Smooth muscle cell (in vitro differentiated cells): ENCODE measurements at regions not wholly inside any gene's neighbourhood (a gene's known extent, or its start where the extent isn't known, plus 50 kb on each side); places are given as distances from the start of the nearest gene placed in this dataset.
"Not testable (repeated sequence)": the region's sequence is repeated elsewhere in the genome, so short reads cannot be mapped to it uniquely, and the experiment has no call there.

Experiments used
- DNase-seq: peaks from one replicate; lab custom pipeline; 2025; ENCODE audit not compliant: unreplicated experiment; lab: John Stamatoyannopoulos, UW
- H2AFZ ChIP-seq: fragments of 200-600 bp; sonication (generic); 2 replicates; pipeline ENCODE4 v1.6.0; 2016; ENCODE audit warnings: antibody characterized with exemption, low read depth, mild to moderate bottlenecking
- H3F3A ChIP-seq: fragments of 200-600 bp; sonication (generic); 2 replicates; pipeline ENCODE4 v1.6.0; 2017; ENCODE audit warnings: antibody characterized with exemption, low read depth
- H3K27ac ChIP-seq: fragments of 200-600 bp; sonication (generic); 2 replicates; pipeline ENCODE4 v1.5.1; 2016; ENCODE audit warnings: low read depth, mild to moderate bottlenecking
- H3K27me3 ChIP-seq: fragments of 200-600 bp; sonication (generic); 2 replicates; pipeline ENCODE4 v1.6.1; 2016; ENCODE audit warnings: low read depth, mild to moderate bottlenecking
- H3K36me3 ChIP-seq: fragments of 200-600 bp; sonication (generic); 2 replicates; pipeline ENCODE4 v1.5.1; 2016; ENCODE audit warnings: low read depth
- H3K4me1 ChIP-seq: fragments of 200-600 bp; sonication (generic); 2 replicates; pipeline ENCODE4 v1.5.1; 2016; ENCODE audit warnings: low read depth
- H3K4me2 ChIP-seq: fragments of 200-600 bp; sonication (generic); 2 replicates; pipeline ENCODE4 v1.6.0; 2016; ENCODE audit warnings: mild to moderate bottlenecking
- H3K4me3 ChIP-seq: fragments of 200-600 bp; sonication (generic); 2 replicates; pipeline ENCODE4 v1.5.1; 2016; ENCODE audit warnings: mild to moderate bottlenecking
- H3K79me2 ChIP-seq: fragments of 200-600 bp; sonication (generic); 2 replicates; pipeline ENCODE4 v1.6.0; 2016; ENCODE audit warnings: low read depth, mild to moderate bottlenecking
- H3K9ac ChIP-seq: fragments of 200-600 bp; sonication (generic); 2 replicates; pipeline ENCODE4 v1.6.0; 2016; ENCODE audit warnings: low read depth
- H3K9me3 ChIP-seq: fragments of 200-600 bp; sonication (generic); replicated peaks from 2 replicates; pipeline ENCODE4 v1.5.1; 2016; ENCODE audit warnings: low read depth
- H4K20me1 ChIP-seq: fragments of 200-600 bp; sonication (generic); 2 replicates; pipeline ENCODE4 v1.6.0; 2016; ENCODE audit warnings: low read depth
- CTCF ChIP-seq: fragments of 200-600 bp; sonication (generic); IDR thresholded peaks from 2 replicates; pipeline ENCODE4 v1.5.1; 2017; ENCODE audit warnings: borderline replicate concordance, mild to moderate bottlenecking, antibody characterized with exemption; ENCODE audit not compliant: insufficient read depth, poor library complexity, severe bottlenecking
- WGBS: methylation state at CpG from one replicate; pipeline ENCODE4 v1.1.7; 2016; ENCODE audit warnings: low lambda C conversion rate; 5-methylcytosine and 5-hydroxymethylcytosine counted together

GRCh38 chr15:98083203-98083910, 122.9 kb downstream of the ARRDC4 start:
- no peaks in the 10 kb centered on the region for H3K36me3 ChIP-seq
- H3K4me2 ChIP-seq = no peak overlapping the region
- DNase-seq = no peak
- H2AFZ ChIP-seq = no peak overlapping the region
- H3K9me3 ChIP-seq = no peaks in the 10 kb centered on the region
- no peaks in the 10 kb centered on the region for H3K79me2 ChIP-seq
- H4K20me1 ChIP-seq = no peaks in the 10 kb centered on the region
- TF ChIP-seq CTCF = no peak
- H3K4me1 ChIP-seq = no peaks in the 10 kb centered on the region
- no peak overlapping the region for H3K9ac ChIP-seq
- no peak overlapping the region for H3K27ac ChIP-seq
- 83% methylated on average over 14 of the region's 14 CpGs for WGBS
- H3K4me3 ChIP-seq = no peak overlapping the region
- no peaks in the 10 kb centered on the region for H3F3A ChIP-seq
- H3K27me3 ChIP-seq = no peaks in the 10 kb centered on the region

- H3K79me2 ChIP-seq = no peaks in the 10 kb centered on the region
- no peak overlapping the region for H3K4me3 ChIP-seq
- TF ChIP-seq CTCF = peak; percentile 62
- DNase-seq = no peak
- H3K9ac ChIP-seq = no peak overlapping the region
- H3K4me1 ChIP-seq = no peaks in the 10 kb centered on the region
- 0% methylated on average over 2 of the region's 2 CpGs for WGBS
- H4K20me1 ChIP-seq = no peaks in the 10 kb centered on the region
- H3K27ac ChIP-seq = no peak overlapping the region
- H2AFZ ChIP-seq = no peak overlapping the region
- H3K36me3 ChIP-seq = no peaks in the 10 kb centered on the region
- no peaks in the 10 kb centered on the region for H3F3A ChIP-seq
- H3K4me2 ChIP-seq = no peak overlapping the region
- H3K27me3 ChIP-seq = no peaks in the 10 kb centered on the region
- no peaks in the 10 kb centered on the region for H3K9me3 ChIP-seq
Observed at GRCh38 chr15:98085003-98085639, 124.6 kb downstream of the ARRDC4 start.

GRCh38 chr15:98088307-98088945, 127.9 kb downstream of the ARRDC4 start:
- H2AFZ ChIP-seq, H3K4me1 ChIP-seq, H3K4me3 ChIP-seq, H3K9me3 ChIP-seq, H3K27ac ChIP-seq, H3K27me3 ChIP-seq, H3K9ac ChIP-seq, H3K79me2 ChIP-seq, H4K20me1 ChIP-seq, H3K36me3 ChIP-seq, H3F3A ChIP-seq, H3K4me2 ChIP-seq, DNase-seq: not testable (repeated sequence)
- 91% methylated on average over 23 of the region's 35 CpGs for WGBS

- not testable (repeated sequence) for H3F3A ChIP-seq, H3K27me3 ChIP-seq, H3K9ac ChIP-seq, H3K4me3 ChIP-seq, H3K4me1 ChIP-seq, H3K9me3 ChIP-seq, H3K4me2 ChIP-seq, H3K36me3 ChIP-seq, DNase-seq, H2AFZ ChIP-seq, H3K27ac ChIP-seq, H4K20me1 ChIP-seq, H3K79me2 ChIP-seq
- WGBS = 94% methylated on average over 4 of the region's 9 CpGs
Observed at GRCh38 chr15:98089352-98089751, 128.8 kb downstream of the ARRDC4 start.

GRCh38 chr15:98097986-98098385, 137.5 kb downstream of the ARRDC4 start:
- H3F3A ChIP-seq, H3K79me2 ChIP-seq, H3K4me2 ChIP-seq, H2AFZ ChIP-seq, H3K4me1 ChIP-seq, H3K27me3 ChIP-seq, H3K9me3 ChIP-seq, DNase-seq, H3K9ac ChIP-seq, H3K4me3 ChIP-seq, H3K36me3 ChIP-seq, H4K20me1 ChIP-seq, H3K27ac ChIP-seq: not testable (repeated sequence)
- 69% methylated on average over 2 of the region's 2 CpGs for WGBS

- H3K27me3 ChIP-seq, H3K9ac ChIP-seq, H2AFZ ChIP-seq, DNase-seq, H3K4me3 ChIP-seq, H3K4me1 ChIP-seq, H3F3A ChIP-seq, H3K27ac ChIP-seq, H4K20me1 ChIP-seq, H3K36me3 ChIP-seq, H3K9me3 ChIP-seq, H3K4me2 ChIP-seq, H3K79me2 ChIP-seq: not testable (repeated sequence)
- 54% methylated on average over 6 of the region's 6 CpGs for WGBS
Observed at GRCh38 chr15:98100606-98101005, 140.1 kb downstream of the ARRDC4 start.
